Vagina (tissue), 2 donors: ENCODE measurements at regions not wholly inside any gene's neighbourhood (a gene's known extent, or its start where the extent isn't known, plus 50 kb on each side); places are given as distances from the start of the nearest gene placed in this dataset.

ENCODE experiments used
- DNase-seq, 2 donors: peaks; one replicate each; pipeline ENCODE4 v3.0.0-alpha.2; 2017; ENCODE audit errors: extremely low spot score in 2 of 2
- H3K27ac ChIP-seq: fragments of 200-600 bp; sonication (generic); one replicate; pipeline ENCODE4 v1.5.1; 2019
- H3K27me3 ChIP-seq: fragments of 200-600 bp; sonication (generic); one replicate; pipeline ENCODE4 v1.5.1; 2019
- H3K36me3 ChIP-seq, 2 donors: fragments of 200-600 bp; sonication (generic); one replicate each; pipeline ENCODE4 v1.5.1; 2017 to 2019
- H3K4me1 ChIP-seq: fragments of 200-600 bp; sonication (generic); one replicate; pipeline ENCODE4 v1.5.1; 2019
- H3K4me3 ChIP-seq, 2 donors: fragments of 200-600 bp; sonication (generic); 1 replicate in 1 of 2; 2 replicates in 1 of 2; pipeline ENCODE4 v1.5.1; 2016 to 2019
- H3K9me3 ChIP-seq: fragments of 200-600 bp; sonication (generic); one replicate; pipeline ENCODE4 v1.5.1; 2019
- POLR2A ChIP-seq, 2 donors: fragments of 450-650 bp; IDR thresholded peaks; one replicate each; pipeline ENCODE4 v1.6.1; 2017; ENCODE audit warnings: antibody characterized with exemption in 2 of 2, mild to moderate bottlenecking in 2 of 2, moderate library complexity in 2 of 2
- POLR2AphosphoS5 ChIP-seq, 2 donors: sonication (generic); formaldehyde crosslinking; IDR thresholded peaks; one replicate each; pipeline ENCODE4 v1.9.0; 2017; ENCODE audit warnings: antibody characterized with exemption in 2 of 2, mild to moderate bottlenecking in 2 of 2, low read depth in 1 of 2; ENCODE audit not compliant: insufficient read depth in 1 of 2
- intact Hi-C: fragments of 100-400 bp; cut with DNase I; formaldehyde crosslinking; loops from one replicate; pipeline ENCODE4 v1.15.1; 2023
- TF ChIP-seq, protein P1 (sequence below), 3 experiments: fragments of 450-650 bp in 2 of 3; fragments of 200-600 bp in 1 of 3; sonication (generic) in 1 of 3; IDR thresholded peaks; one replicate each; pipeline ENCODE4 v1.5.1; 2017 to 2019; ENCODE audit warnings: antibody characterized with exemption in 3 of 3, mild to moderate bottlenecking in 2 of 3, moderate library complexity in 2 of 3

DNA sequence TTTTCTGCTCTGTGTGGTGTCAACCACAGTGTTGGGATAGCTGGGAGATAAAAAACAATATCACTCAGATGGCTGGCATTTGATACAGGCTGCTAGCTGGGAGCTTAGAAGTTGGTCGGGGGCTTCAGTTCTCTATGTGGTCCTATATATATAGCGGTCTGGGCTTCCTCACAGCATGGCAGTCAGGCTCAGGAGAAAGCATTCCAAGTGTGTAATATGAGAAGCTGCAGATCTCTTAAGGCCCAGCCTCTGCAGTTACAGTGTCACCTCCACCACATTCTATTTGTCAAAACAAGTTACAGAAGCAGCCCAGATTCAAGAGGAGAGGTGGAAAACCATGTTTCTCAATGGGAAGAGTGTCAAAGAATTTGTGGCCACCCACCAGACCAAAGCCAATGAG, 108.1 kb upstream of the NIPBL start:
- TF ChIP-seq, protein P1, sequence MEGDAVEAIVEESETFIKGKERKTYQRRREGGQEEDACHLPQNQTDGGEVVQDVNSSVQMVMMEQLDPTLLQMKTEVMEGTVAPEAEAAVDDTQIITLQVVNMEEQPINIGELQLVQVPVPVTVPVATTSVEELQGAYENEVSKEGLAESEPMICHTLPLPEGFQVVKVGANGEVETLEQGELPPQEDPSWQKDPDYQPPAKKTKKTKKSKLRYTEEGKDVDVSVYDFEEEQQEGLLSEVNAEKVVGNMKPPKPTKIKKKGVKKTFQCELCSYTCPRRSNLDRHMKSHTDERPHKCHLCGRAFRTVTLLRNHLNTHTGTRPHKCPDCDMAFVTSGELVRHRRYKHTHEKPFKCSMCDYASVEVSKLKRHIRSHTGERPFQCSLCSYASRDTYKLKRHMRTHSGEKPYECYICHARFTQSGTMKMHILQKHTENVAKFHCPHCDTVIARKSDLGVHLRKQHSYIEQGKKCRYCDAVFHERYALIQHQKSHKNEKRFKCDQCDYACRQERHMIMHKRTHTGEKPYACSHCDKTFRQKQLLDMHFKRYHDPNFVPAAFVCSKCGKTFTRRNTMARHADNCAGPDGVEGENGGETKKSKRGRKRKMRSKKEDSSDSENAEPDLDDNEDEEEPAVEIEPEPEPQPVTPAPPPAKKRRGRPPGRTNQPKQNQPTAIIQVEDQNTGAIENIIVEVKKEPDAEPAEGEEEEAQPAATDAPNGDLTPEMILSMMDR (IDR thresholded peaks at IDR 0.05): no peak
- TF ChIP-seq POLR2AphosphoS5 (IDR thresholded peaks at IDR 0.05; ENCODE audit: insufficient read depth in 1 of 2, low read depth in 1 of 2) (no peak), POLR2A (IDR thresholded peaks at IDR 0.05) (no peak)
- no peak for DNase-seq
- Histone ChIP-seq H3K27me3 (no peaks in the 10 kb centered on the region), H3K4me1 (no peaks in the 10 kb centered on the region), H3K27ac (no peak overlapping the region), H3K9me3 (no peaks in the 10 kb centered on the region), H3K4me3 (no peak overlapping the region), H3K36me3 (no peaks in the 10 kb centered on the region)
- intact Hi-C loops: no loop called here

- no peak for DNase-seq
- TF ChIP-seq POLR2AphosphoS5 (IDR thresholded peaks at IDR 0.05; ENCODE audit: insufficient read depth in 1 of 2, low read depth in 1 of 2): no peak
- TF ChIP-seq, protein P1 (IDR thresholded peaks at IDR 0.05): no peak
- no peak for TF ChIP-seq POLR2A (IDR thresholded peaks at IDR 0.05)
- intact Hi-C loops: no loop called here
- Histone ChIP-seq H3K36me3 (no peaks in the 10 kb centered on the region), H3K4me3 (no peak overlapping the region), H3K9me3 (no peaks in the 10 kb centered on the region), H3K27me3 (no peaks in the 10 kb centered on the region), H3K4me1 (no peaks in the 10 kb centered on the region), H3K27ac (no peak overlapping the region)
Observed at GRCh38 chr5:36769129-36769770, 107.3 kb upstream of the NIPBL start.

GRCh38 chr5:36770125-36770524, 106.4 kb upstream of the NIPBL start:
- no peaks in the 10 kb centered on the region for H3K27me3 ChIP-seq
- H3K4me3 ChIP-seq: no peak overlapping the region
- intact Hi-C loops: no loop called here
- TF ChIP-seq POLR2AphosphoS5 (IDR thresholded peaks at IDR 0.05; ENCODE audit: insufficient read depth in 1 of 2, low read depth in 1 of 2) (no peak), POLR2A (IDR thresholded peaks at IDR 0.05) (no peak)
- TF ChIP-seq, protein P1 (IDR thresholded peaks at IDR 0.05): no peak
- no peak overlapping the region for H3K27ac ChIP-seq
- no peaks in the 10 kb centered on the region for H3K9me3 ChIP-seq
- no peaks in the 10 kb centered on the region for H3K4me1 ChIP-seq
- DNase-seq: no peak
- no peaks in the 10 kb centered on the region for H3K36me3 ChIP-seq

DNA sequence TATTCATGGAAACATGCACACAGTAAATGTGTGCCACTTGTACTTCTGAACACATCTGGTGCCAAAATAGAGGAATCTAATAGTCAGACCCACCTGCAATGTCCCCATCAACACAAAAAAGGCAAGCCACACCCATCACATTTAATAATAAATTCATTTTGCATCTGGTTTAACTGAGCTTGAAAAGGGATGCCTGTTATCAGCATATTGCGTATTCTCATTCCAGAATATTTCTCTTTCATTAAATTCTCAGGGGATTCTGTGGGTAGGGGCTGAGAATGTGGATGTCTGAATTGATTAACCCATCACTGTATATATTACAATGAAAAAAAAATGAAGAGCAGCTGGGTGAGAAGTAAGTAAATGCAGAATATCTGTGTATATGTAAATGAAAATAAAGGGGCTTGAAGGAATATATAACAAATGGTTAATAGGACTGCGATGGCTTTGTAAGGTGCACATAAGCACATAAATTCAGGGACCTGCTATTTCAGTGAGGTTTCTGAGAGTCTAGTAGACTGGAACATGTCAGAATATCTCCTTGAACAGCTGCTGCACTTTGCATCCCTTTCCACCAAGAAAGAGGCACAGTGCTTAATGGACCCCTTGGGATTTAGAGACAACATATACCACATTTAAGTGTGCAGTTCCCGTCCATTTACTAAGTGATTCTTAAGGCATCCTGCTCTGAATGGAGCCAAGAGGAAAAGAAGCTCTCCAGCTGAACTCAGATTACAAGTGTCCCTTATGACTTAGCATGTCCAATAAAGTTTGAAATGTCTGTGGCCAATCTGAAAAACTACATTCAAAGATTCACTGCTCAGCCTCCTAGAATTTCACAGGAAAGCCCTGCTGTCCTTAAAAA, 104.1 kb upstream of the NIPBL start:
- Histone ChIP-seq H3K9me3 (no peaks in the 10 kb centered on the region), H3K27me3 (no peaks in the 10 kb centered on the region), H3K36me3 (no peaks in the 10 kb centered on the region), H3K4me3 (no peak overlapping the region), H3K4me1 (no peaks in the 10 kb centered on the region), H3K27ac (no peak overlapping the region)
- TF ChIP-seq POLR2AphosphoS5 (IDR thresholded peaks at IDR 0.05; ENCODE audit: insufficient read depth in 1 of 2, low read depth in 1 of 2) (no peak), POLR2A (IDR thresholded peaks at IDR 0.05) (no peak)
- TF ChIP-seq, protein P1 (IDR thresholded peaks at IDR 0.05): no peak
- intact Hi-C loops: no loop called here
- no peak for DNase-seq
